ENCODE measurements at regions not wholly inside any gene's neighbourhood (a gene's known extent, or its start where the extent isn't known, plus 50 kb on each side); places are given as distances from the start of the nearest gene placed in this dataset.

DNA sequence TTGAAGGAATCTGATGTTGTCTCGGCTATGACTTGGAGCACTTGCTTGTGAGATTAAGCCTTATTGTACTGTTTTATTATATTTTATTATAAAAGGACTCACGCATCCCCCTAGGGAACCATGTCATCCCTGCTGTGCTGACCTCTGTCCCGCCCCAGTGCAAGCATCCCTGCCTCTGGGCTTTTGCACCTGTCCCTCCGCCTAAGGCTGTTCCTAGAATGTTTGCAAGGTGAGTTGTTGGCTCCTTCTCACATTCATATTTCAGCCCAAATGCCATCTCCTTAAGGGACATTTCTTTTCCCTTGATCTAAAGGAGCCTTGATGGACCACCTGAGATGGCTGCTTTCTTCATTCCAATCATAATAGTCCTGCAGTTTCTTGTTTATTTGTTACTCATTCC lies 236.9 kb upstream of the IGFBP3 start:
- no peak for TF ChIP-seq SIX5 (IDR thresholded peaks at IDR 0.05; ENCODE audit: low read depth, low read length, severe bottlenecking)
- no peak for TF ChIP-seq FOXK2 (IDR thresholded peaks at IDR 0.05)
- TF ChIP-seq CREM (IDR thresholded peaks at IDR 0.05; ENCODE audit: low read depth): no peak
- TF ChIP-seq TCF7 (IDR thresholded peaks at IDR 0.05; ENCODE audit: borderline replicate concordance): no peak
- no peak for TF ChIP-seq SP1 (IDR thresholded peaks at IDR 0.05; ENCODE audit: low read depth, low read length)
- no peak for TF ChIP-seq TCF3 (IDR thresholded peaks at IDR 0.05; ENCODE audit: borderline replicate concordance, insufficient read depth, low read depth, low read length)
- TF ChIP-seq, protein P1, sequence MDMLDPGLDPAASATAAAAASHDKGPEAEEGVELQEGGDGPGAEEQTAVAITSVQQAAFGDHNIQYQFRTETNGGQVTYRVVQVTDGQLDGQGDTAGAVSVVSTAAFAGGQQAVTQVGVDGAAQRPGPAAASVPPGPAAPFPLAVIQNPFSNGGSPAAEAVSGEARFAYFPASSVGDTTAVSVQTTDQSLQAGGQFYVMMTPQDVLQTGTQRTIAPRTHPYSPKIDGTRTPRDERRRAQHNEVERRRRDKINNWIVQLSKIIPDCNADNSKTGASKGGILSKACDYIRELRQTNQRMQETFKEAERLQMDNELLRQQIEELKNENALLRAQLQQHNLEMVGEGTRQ (IDR thresholded peaks at IDR 0.05; ENCODE audit: borderline replicate concordance, low read depth, low read length): no peak
- no peak for TF ChIP-seq TAF1 (IDR thresholded peaks at IDR 0.05; ENCODE audit: borderline replicate concordance, low read depth, low read length)
